ENCODE measurements at regions not wholly inside any gene's neighbourhood (a gene's known extent, or its start where the extent isn't known, plus 50 kb on each side); places are given as distances from the start of the nearest gene placed in this dataset.

- Histone ChIP-seq H3K4me3 (peak overlapping the region in 1 of 4 donors; percentile 3), H3K4me1 (replicated peaks in 1 of 2) (peaks cover 0 to 22% of the 10 kb centered on the region in 2 donors), H3K27me3 (no peaks in the 10 kb centered on the region), H3K9me3 (replicated peaks in 1 of 3) (no peaks in the 10 kb centered on the region), H3K27ac (peak overlapping the region in 1 of 5 donors; percentile 7), H3K36me3 (replicated peaks in 1 of 2) (no peaks in the 10 kb centered on the region)
- 9 to 15% (median 12%) methylated on average over 13 of the region's 13 CpGs for WGBS, 4 donors
- TF ChIP-seq POLR2A (IDR thresholded peaks at IDR 0.05) (no peak), CTCF (IDR thresholded peaks at IDR 0.05) (peak in 5 of 6 experiments; percentile 27 to 49 (median 40))
- intact Hi-C loops (cut with DNase I), result no loop called here
- DNase-seq, result peak in 6 of 7 donors; percentile 14 to 65 (median 32)
Observed at GRCh38 chr9:14433351-14434157, 119.6 kb upstream of the NFIB start.

GRCh38 chr9:14432666-14433350, 118.9 kb upstream of the NFIB start:
- intact Hi-C loops (cut with DNase I), result no loop called here
- Histone ChIP-seq H3K27me3 (no peaks in the 10 kb centered on the region), H3K27ac (peak overlapping the region in 1 of 5 donors; percentile 7), H3K4me1 (replicated peaks in 1 of 2) (peaks cover 0 to 22% of the 10 kb centered on the region in 2 donors), H3K36me3 (replicated peaks in 1 of 2) (no peaks in the 10 kb centered on the region), H3K9me3 (replicated peaks in 1 of 3) (no peaks in the 10 kb centered on the region), H3K4me3 (no peak overlapping the region)
- DNase-seq, result no peak
- 51 to 57% (median 51%) methylated on average over 1 of the region's 1 CpG for WGBS, 4 donors
- TF ChIP-seq CTCF (IDR thresholded peaks at IDR 0.05), result no peak

- peak; percentile 38 to 75 (median 57) for TF ChIP-seq CTCF (IDR thresholded peaks at IDR 0.05)
- TF ChIP-seq POLR2A (IDR thresholded peaks at IDR 0.05), result no peak
- DNase-seq, result peak; percentile 61 to 88 (median 72)
Observed at GRCh38 chr9:14428781-14429230, 114.9 kb upstream of the NFIB start.

GRCh38 chr9:14427419-14427818, 113.5 kb upstream of the NFIB start:
- no peak for DNase-seq
- TF ChIP-seq POLR2A (IDR thresholded peaks at IDR 0.05) (no peak), CTCF (IDR thresholded peaks at IDR 0.05) (no peak)
- Histone ChIP-seq H3K36me3 (replicated peaks in 1 of 2) (no peaks in the 10 kb centered on the region), H3K27me3 (no peaks in the 10 kb centered on the region), H3K4me1 (replicated peaks in 1 of 2) (peaks cover 0 to 5% of the 10 kb centered on the region in 2 donors), H3K9me3 (replicated peaks in 1 of 3) (no peaks in the 10 kb centered on the region), H3K27ac (no peak overlapping the region), H3K4me3 (no peak overlapping the region)
- intact Hi-C loops (cut with DNase I), result no loop called here
- WGBS, 4 donors, result 84 to 90% (median 90%) methylated on average over 2 of the region's 2 CpGs

More at GRCh38 chr9:14428781-14429230, 114.9 kb upstream of the NFIB start:
- Histone ChIP-seq H3K9me3 (replicated peaks in 1 of 3) (no peaks in the 10 kb centered on the region), H3K27ac (no peak overlapping the region), H3K4me3 (no peak overlapping the region), H3K4me1 (replicated peaks in 1 of 2) (peaks cover 0 to 19% of the 10 kb centered on the region in 2 donors), H3K27me3 (no peaks in the 10 kb centered on the region), H3K36me3 (replicated peaks in 1 of 2) (no peaks in the 10 kb centered on the region)
- intact Hi-C loops (cut with DNase I), result no loop called here
- WGBS, 4 donors, result 10 to 12% (median 11%) methylated on average over 11 of the region's 11 CpGs

All from adrenal gland (tissue), 9 donors.